SJCRH30 (cell line): ENCODE measurements at regions not wholly inside any gene's neighbourhood (a gene's known extent, or its start where the extent isn't known, plus 50 kb on each side); places are given as distances from the start of the nearest gene placed in this dataset.
A peak's percentile ranks its signal among the peaks of the same experiment; 100 is the strongest.

Source experiments
- DNase-seq, 2 experiments: peaks; one replicate each; pipeline ENCODE4 v3.0.0-alpha.2; 2015 to 2020
- H3K27ac ChIP-seq: fragments of 250-450 bp; sonication (Bioruptor Pico); 2 replicates; pipeline ENCODE4 v1.5.1; 2020; ENCODE audit warnings: mild to moderate bottlenecking, moderate library complexity
- H3K27me3 ChIP-seq: fragments of 250-450 bp; sonication (Bioruptor Pico); 2 replicates; pipeline ENCODE4 v1.5.1; 2020; ENCODE audit warnings: mild to moderate bottlenecking, moderate library complexity
- H3K36me3 ChIP-seq: fragments of 250-450 bp; sonication (Bioruptor Pico); 2 replicates; pipeline ENCODE4 v1.5.1; 2020; ENCODE audit warnings: mild to moderate bottlenecking, moderate library complexity
- H3K4me1 ChIP-seq: fragments of 250-450 bp; sonication (Bioruptor Pico); 2 replicates; pipeline ENCODE4 v1.5.1; 2020; ENCODE audit warnings: mild to moderate bottlenecking, moderate library complexity
- H3K4me3 ChIP-seq: fragments of 250-450 bp; sonication (Bioruptor Pico); 2 replicates; pipeline ENCODE4 v1.5.1; 2020; ENCODE audit warnings: mild to moderate bottlenecking, moderate library complexity
- H3K9me3 ChIP-seq: fragments of 250-450 bp; sonication (Bioruptor Pico); replicated peaks from 2 replicates; pipeline ENCODE4 v1.5.1; 2020; ENCODE audit warnings: mild to moderate bottlenecking, moderate library complexity

- peak overlapping the region; percentile 19 for H3K27ac ChIP-seq
- H3K36me3 ChIP-seq = no peaks in the 10 kb centered on the region
- H3K27me3 ChIP-seq = no peaks in the 10 kb centered on the region
- H3K4me1 ChIP-seq = peaks cover 11% of the 10 kb centered on the region
- no peak overlapping the region for H3K4me3 ChIP-seq
- no peaks in the 10 kb centered on the region for H3K9me3 ChIP-seq
- peak; percentile 75 to 80 for DNase-seq
Measured at GRCh38 chr9:107566611-107567061, 77.1 kb upstream of the KLF4 start.

- no peak for DNase-seq
- Histone ChIP-seq H3K4me3 (no peak overlapping the region), H3K9me3 (no peaks in the 10 kb centered on the region), H3K36me3 (no peaks in the 10 kb centered on the region), H3K4me1 (peaks cover 11% of the 10 kb centered on the region), H3K27me3 (no peaks in the 10 kb centered on the region), H3K27ac (no peak overlapping the region)
Measured at GRCh38 chr9:107562798-107563197, 73.2 kb upstream of the KLF4 start.

GRCh38 chr9:107559494-107560086 is 70.0 kb upstream of the KLF4 start:
- H3K9me3 ChIP-seq = no peaks in the 10 kb centered on the region
- no peaks in the 10 kb centered on the region for H3K4me1 ChIP-seq
- no peak for DNase-seq
- H3K27ac ChIP-seq = no peak overlapping the region
- H3K4me3 ChIP-seq = no peak overlapping the region
- no peaks in the 10 kb centered on the region for H3K27me3 ChIP-seq
- H3K36me3 ChIP-seq = no peaks in the 10 kb centered on the region

GRCh38 chr9:107557236-107557990 is 67.8 kb upstream of the KLF4 start:
- no peak overlapping the region for H3K4me3 ChIP-seq
- H3K36me3 ChIP-seq = no peaks in the 10 kb centered on the region
- H3K4me1 ChIP-seq = no peaks in the 10 kb centered on the region
- DNase-seq = no peak
- no peaks in the 10 kb centered on the region for H3K27me3 ChIP-seq
- H3K9me3 ChIP-seq = no peaks in the 10 kb centered on the region
- no peak overlapping the region for H3K27ac ChIP-seq

- H3K36me3 ChIP-seq = no peaks in the 10 kb centered on the region
- H3K4me1 ChIP-seq = no peaks in the 10 kb centered on the region
- H3K4me3 ChIP-seq = no peak overlapping the region
- no peaks in the 10 kb centered on the region for H3K27me3 ChIP-seq
- no peaks in the 10 kb centered on the region for H3K9me3 ChIP-seq
- H3K27ac ChIP-seq = no peak overlapping the region
- DNase-seq = no peak
Measured at GRCh38 chr9:107554636-107555035, 65.1 kb upstream of the KLF4 start.

GRCh38 chr9:107548298-107549142 is 59.0 kb upstream of the KLF4 start:
- DNase-seq = no peak
- Histone ChIP-seq H3K27me3 (no peaks in the 10 kb centered on the region), H3K4me1 (no peaks in the 10 kb centered on the region), H3K36me3 (no peaks in the 10 kb centered on the region), H3K4me3 (no peak overlapping the region), H3K27ac (no peak overlapping the region), H3K9me3 (no peaks in the 10 kb centered on the region)

- H3K4me1 ChIP-seq = no peaks in the 10 kb centered on the region
- no peaks in the 10 kb centered on the region for H3K9me3 ChIP-seq
- no peaks in the 10 kb centered on the region for H3K36me3 ChIP-seq
- no peaks in the 10 kb centered on the region for H3K27me3 ChIP-seq
- no peak overlapping the region for H3K27ac ChIP-seq
- DNase-seq = no peak
- no peak overlapping the region for H3K4me3 ChIP-seq
Measured at GRCh38 chr9:107547772-107548297, 58.3 kb upstream of the KLF4 start.

GRCh38 chr9:107547303-107547702 is 57.7 kb upstream of the KLF4 start:
- H3K27ac ChIP-seq = no peak overlapping the region
- H3K9me3 ChIP-seq = no peaks in the 10 kb centered on the region
- no peaks in the 10 kb centered on the region for H3K27me3 ChIP-seq
- H3K4me1 ChIP-seq = no peaks in the 10 kb centered on the region
- H3K36me3 ChIP-seq = no peaks in the 10 kb centered on the region
- H3K4me3 ChIP-seq = no peak overlapping the region
- DNase-seq = no peak

- no peaks in the 10 kb centered on the region for H3K36me3 ChIP-seq
- H3K4me1 ChIP-seq = no peaks in the 10 kb centered on the region
- DNase-seq = no peak
- H3K4me3 ChIP-seq = no peak overlapping the region
- H3K27me3 ChIP-seq = no peaks in the 10 kb centered on the region
- no peak overlapping the region for H3K27ac ChIP-seq
- no peaks in the 10 kb centered on the region for H3K9me3 ChIP-seq
Measured at GRCh38 chr9:107546859-107547258, 57.3 kb upstream of the KLF4 start.

- H3K4me3 ChIP-seq = no peak overlapping the region
- no peaks in the 10 kb centered on the region for H3K27me3 ChIP-seq
- H3K9me3 ChIP-seq = no peaks in the 10 kb centered on the region
- no peak overlapping the region for H3K27ac ChIP-seq
- no peaks in the 10 kb centered on the region for H3K4me1 ChIP-seq
- no peaks in the 10 kb centered on the region for H3K36me3 ChIP-seq
- no peak for DNase-seq
Measured at GRCh38 chr9:107545036-107545435, 55.5 kb upstream of the KLF4 start.

- Histone ChIP-seq H3K27me3 (no peaks in the 10 kb centered on the region), H3K4me3 (no peak overlapping the region), H3K27ac (no peak overlapping the region), H3K4me1 (no peaks in the 10 kb centered on the region), H3K9me3 (no peaks in the 10 kb centered on the region), H3K36me3 (no peaks in the 10 kb centered on the region)
- DNase-seq = no peak
Measured at GRCh38 chr9:107542411-107543157, 53.0 kb upstream of the KLF4 start.

GRCh38 chr9:107541523-107541922 is 52.0 kb upstream of the KLF4 start:
- Histone ChIP-seq H3K4me3 (no peak overlapping the region), H3K4me1 (no peaks in the 10 kb centered on the region), H3K9me3 (no peaks in the 10 kb centered on the region), H3K27me3 (no peaks in the 10 kb centered on the region), H3K36me3 (no peaks in the 10 kb centered on the region), H3K27ac (no peak overlapping the region)
- no peak for DNase-seq

- Histone ChIP-seq H3K36me3 (no peaks in the 10 kb centered on the region), H3K9me3 (no peaks in the 10 kb centered on the region), H3K4me1 (no peaks in the 10 kb centered on the region), H3K27me3 (no peaks in the 10 kb centered on the region), H3K4me3 (no peak overlapping the region), H3K27ac (no peak overlapping the region)
- no peak for DNase-seq
Measured at GRCh38 chr9:107540164-107540561, 50.6 kb upstream of the KLF4 start.

GRCh38 chr9:107539427-107540163 is 50.0 kb upstream of the KLF4 start:
- no peak for DNase-seq
- H3K9me3 ChIP-seq = no peaks in the 10 kb centered on the region
- H3K4me3 ChIP-seq = no peak overlapping the region
- H3K27me3 ChIP-seq = no peaks in the 10 kb centered on the region
- H3K4me1 ChIP-seq = no peaks in the 10 kb centered on the region
- H3K27ac ChIP-seq = no peak overlapping the region
- no peaks in the 10 kb centered on the region for H3K36me3 ChIP-seq
